Smooth muscle cell (in vitro differentiated cells): ENCODE measurements at regions not wholly inside any gene's neighbourhood (a gene's known extent, or its start where the extent isn't known, plus 50 kb on each side); places are given as distances from the start of the nearest gene placed in this dataset.
"Not testable (repeated sequence)": the region's sequence is repeated elsewhere in the genome, so short reads cannot be mapped to it uniquely, and the experiment has no call there.

Source experiments
- DNase-seq: peaks from one replicate; lab custom pipeline; 2025; ENCODE audit not compliant: unreplicated experiment; lab: John Stamatoyannopoulos, UW
- H2AFZ ChIP-seq: fragments of 200-600 bp; sonication (generic); 2 replicates; pipeline ENCODE4 v1.6.0; 2016; ENCODE audit warnings: antibody characterized with exemption, low read depth, mild to moderate bottlenecking
- H3F3A ChIP-seq: fragments of 200-600 bp; sonication (generic); 2 replicates; pipeline ENCODE4 v1.6.0; 2017; ENCODE audit warnings: antibody characterized with exemption, low read depth
- H3K27ac ChIP-seq: fragments of 200-600 bp; sonication (generic); 2 replicates; pipeline ENCODE4 v1.5.1; 2016; ENCODE audit warnings: low read depth, mild to moderate bottlenecking
- H3K27me3 ChIP-seq: fragments of 200-600 bp; sonication (generic); 2 replicates; pipeline ENCODE4 v1.6.1; 2016; ENCODE audit warnings: low read depth, mild to moderate bottlenecking
- H3K36me3 ChIP-seq: fragments of 200-600 bp; sonication (generic); 2 replicates; pipeline ENCODE4 v1.5.1; 2016; ENCODE audit warnings: low read depth
- H3K4me1 ChIP-seq: fragments of 200-600 bp; sonication (generic); 2 replicates; pipeline ENCODE4 v1.5.1; 2016; ENCODE audit warnings: low read depth
- H3K4me2 ChIP-seq: fragments of 200-600 bp; sonication (generic); 2 replicates; pipeline ENCODE4 v1.6.0; 2016; ENCODE audit warnings: mild to moderate bottlenecking
- H3K4me3 ChIP-seq: fragments of 200-600 bp; sonication (generic); 2 replicates; pipeline ENCODE4 v1.5.1; 2016; ENCODE audit warnings: mild to moderate bottlenecking
- H3K79me2 ChIP-seq: fragments of 200-600 bp; sonication (generic); 2 replicates; pipeline ENCODE4 v1.6.0; 2016; ENCODE audit warnings: low read depth, mild to moderate bottlenecking
- H3K9ac ChIP-seq: fragments of 200-600 bp; sonication (generic); 2 replicates; pipeline ENCODE4 v1.6.0; 2016; ENCODE audit warnings: low read depth
- H3K9me3 ChIP-seq: fragments of 200-600 bp; sonication (generic); replicated peaks from 2 replicates; pipeline ENCODE4 v1.5.1; 2016; ENCODE audit warnings: low read depth
- H4K20me1 ChIP-seq: fragments of 200-600 bp; sonication (generic); 2 replicates; pipeline ENCODE4 v1.6.0; 2016; ENCODE audit warnings: low read depth
- WGBS: methylation state at CpG from one replicate; pipeline ENCODE4 v1.1.7; 2016; ENCODE audit warnings: low lambda C conversion rate; 5-methylcytosine and 5-hydroxymethylcytosine counted together
- TF ChIP-seq, protein P1 (sequence below): fragments of 200-600 bp; sonication (generic); IDR thresholded peaks from 2 replicates; pipeline ENCODE4 v1.5.1; 2017; ENCODE audit warnings: borderline replicate concordance, mild to moderate bottlenecking, antibody characterized with exemption; ENCODE audit not compliant: insufficient read depth, poor library complexity, severe bottlenecking

GRCh38 chr4:117577686-117578311 is 456.5 kb upstream of the NDST3 start:
- Histone ChIP-seq H3K4me3 (no peak overlapping the region), H4K20me1 (no peaks in the 10 kb centered on the region), H3K9me3 (no peaks in the 10 kb centered on the region), H3K36me3 (no peaks in the 10 kb centered on the region), H3K79me2 (no peaks in the 10 kb centered on the region), H3F3A (no peaks in the 10 kb centered on the region), H3K27ac (no peak overlapping the region), H3K9ac (no peak overlapping the region), H3K4me1 (no peaks in the 10 kb centered on the region), H3K4me2 (no peak overlapping the region), H2AFZ (no peak overlapping the region), H3K27me3 (no peaks in the 10 kb centered on the region)
- no peak for DNase-seq
- WGBS: 37% methylated on average over 2 of the region's 2 CpGs
- TF ChIP-seq, protein P1, sequence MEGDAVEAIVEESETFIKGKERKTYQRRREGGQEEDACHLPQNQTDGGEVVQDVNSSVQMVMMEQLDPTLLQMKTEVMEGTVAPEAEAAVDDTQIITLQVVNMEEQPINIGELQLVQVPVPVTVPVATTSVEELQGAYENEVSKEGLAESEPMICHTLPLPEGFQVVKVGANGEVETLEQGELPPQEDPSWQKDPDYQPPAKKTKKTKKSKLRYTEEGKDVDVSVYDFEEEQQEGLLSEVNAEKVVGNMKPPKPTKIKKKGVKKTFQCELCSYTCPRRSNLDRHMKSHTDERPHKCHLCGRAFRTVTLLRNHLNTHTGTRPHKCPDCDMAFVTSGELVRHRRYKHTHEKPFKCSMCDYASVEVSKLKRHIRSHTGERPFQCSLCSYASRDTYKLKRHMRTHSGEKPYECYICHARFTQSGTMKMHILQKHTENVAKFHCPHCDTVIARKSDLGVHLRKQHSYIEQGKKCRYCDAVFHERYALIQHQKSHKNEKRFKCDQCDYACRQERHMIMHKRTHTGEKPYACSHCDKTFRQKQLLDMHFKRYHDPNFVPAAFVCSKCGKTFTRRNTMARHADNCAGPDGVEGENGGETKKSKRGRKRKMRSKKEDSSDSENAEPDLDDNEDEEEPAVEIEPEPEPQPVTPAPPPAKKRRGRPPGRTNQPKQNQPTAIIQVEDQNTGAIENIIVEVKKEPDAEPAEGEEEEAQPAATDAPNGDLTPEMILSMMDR: no peak

GRCh38 chr4:117588771-117589170 is 445.5 kb upstream of the NDST3 start:
- no peak overlapping the region for H3K9ac ChIP-seq
- no peak overlapping the region for H3K27ac ChIP-seq
- H3K4me1 ChIP-seq: no peaks in the 10 kb centered on the region
- DNase-seq: no peak
- no peak overlapping the region for H3K4me3 ChIP-seq
- 12% methylated on average over 4 of the region's 4 CpGs for WGBS
- H3K79me2 ChIP-seq: no peaks in the 10 kb centered on the region
- no peaks in the 10 kb centered on the region for H3K27me3 ChIP-seq
- no peaks in the 10 kb centered on the region for H3F3A ChIP-seq
- H3K36me3 ChIP-seq: no peaks in the 10 kb centered on the region
- no peaks in the 10 kb centered on the region for H3K9me3 ChIP-seq
- no peaks in the 10 kb centered on the region for H4K20me1 ChIP-seq
- TF ChIP-seq, protein P1: no peak
- H3K4me2 ChIP-seq: peak overlapping the region; percentile 23
- peak overlapping the region; percentile 80 for H2AFZ ChIP-seq

DNA sequence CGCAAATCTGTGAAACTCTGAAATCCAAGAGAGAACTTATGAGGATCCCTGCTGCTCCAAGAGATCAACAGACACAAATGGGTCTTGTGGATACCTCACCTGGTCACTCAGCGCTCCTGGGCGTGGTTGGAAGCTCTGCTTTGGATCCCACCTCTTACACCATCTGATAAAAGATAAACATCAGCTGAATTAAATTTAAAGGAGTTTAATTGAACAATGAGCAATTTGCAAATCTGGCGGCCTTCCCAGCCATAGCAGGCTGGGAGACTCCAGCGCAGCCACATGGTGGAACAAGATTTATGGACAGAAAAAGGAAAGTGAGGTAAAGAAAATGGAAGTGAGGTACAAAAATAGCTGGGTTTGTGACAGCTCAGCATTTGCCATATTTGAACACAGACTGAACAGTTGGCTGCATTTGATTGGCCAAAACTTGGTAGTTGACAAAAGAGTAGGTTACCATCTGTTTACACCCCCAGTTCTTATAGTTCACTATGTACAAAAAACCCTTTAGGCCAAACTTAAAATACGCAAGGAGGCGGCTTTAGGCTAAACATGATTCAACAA is 437.3 kb upstream of the NDST3 start:
- no peak for DNase-seq
- no peaks in the 10 kb centered on the region for H3K9me3 ChIP-seq
- no peaks in the 10 kb centered on the region for H3K79me2 ChIP-seq
- no peaks in the 10 kb centered on the region for H3K4me1 ChIP-seq
- H3K9ac ChIP-seq: no peak overlapping the region
- no peaks in the 10 kb centered on the region for H3K27me3 ChIP-seq
- 94% methylated on average over 7 of the region's 7 CpGs for WGBS
- H3F3A ChIP-seq: no peaks in the 10 kb centered on the region
- TF ChIP-seq, protein P1: no peak
- H3K36me3 ChIP-seq: no peaks in the 10 kb centered on the region
- H2AFZ ChIP-seq: no peak overlapping the region
- H3K4me2 ChIP-seq: no peak overlapping the region
- no peak overlapping the region for H3K27ac ChIP-seq
- H3K4me3 ChIP-seq: no peak overlapping the region
- H4K20me1 ChIP-seq: no peaks in the 10 kb centered on the region

DNA sequence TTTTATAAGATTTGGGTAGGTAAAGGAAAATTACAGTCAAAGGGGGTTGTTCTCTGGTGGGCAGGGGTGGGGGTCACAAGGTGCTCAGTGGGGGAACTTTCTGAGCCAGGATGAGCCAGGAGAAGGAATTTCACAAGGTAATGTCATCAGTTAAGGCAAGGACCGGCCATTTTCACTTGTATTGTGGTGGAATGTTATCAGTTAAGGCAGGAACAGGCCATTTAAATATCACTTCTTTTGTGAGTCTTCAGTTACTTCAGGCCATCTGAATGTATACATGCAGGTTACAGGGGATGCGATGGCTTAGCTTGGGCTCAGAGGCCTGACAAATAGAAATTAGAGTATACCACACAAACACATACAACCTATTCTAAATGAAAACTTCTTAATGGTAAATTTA is 434.9 kb upstream of the NDST3 start:
- not testable (repeated sequence) for H3K9me3 ChIP-seq, H3K9ac ChIP-seq, H3F3A ChIP-seq, H3K4me1 ChIP-seq, H3K4me3 ChIP-seq, H3K4me2 ChIP-seq, H3K27ac ChIP-seq, DNase-seq, H3K36me3 ChIP-seq, H3K79me2 ChIP-seq, H3K27me3 ChIP-seq, H2AFZ ChIP-seq, H4K20me1 ChIP-seq
- WGBS: 81% methylated on average over 2 of the region's 2 CpGs

GRCh38 chr4:117600936-117601335 is 433.4 kb upstream of the NDST3 start:
- H3K4me3 ChIP-seq, H3K36me3 ChIP-seq, H3K27me3 ChIP-seq, DNase-seq, H3K4me1 ChIP-seq, H3K9ac ChIP-seq, H3K4me2 ChIP-seq, H3K9me3 ChIP-seq, H3F3A ChIP-seq, H4K20me1 ChIP-seq, H3K27ac ChIP-seq, H2AFZ ChIP-seq, H3K79me2 ChIP-seq: not testable (repeated sequence)
- 10% methylated on average over 4 of the region's 4 CpGs for WGBS
